B cell (primary cell): ENCODE measurements at regions not wholly inside any gene's neighbourhood (a gene's known extent, or its start where the extent isn't known, plus 50 kb on each side); places are given as distances from the start of the nearest gene placed in this dataset.

Experiments
- ATAC-seq: fragments of 200-7000 bp; cut with Tn5 transposase; one replicate; pipeline ENCODE4 v1.10.0; 2021; ENCODE audit warnings: low read depth, mild to moderate bottlenecking, moderate number of reproducible peaks, moderate library complexity
- CTCF ChIA-PET: fragments of 350-600 bp; sonication (Branson Sonifier 250); formaldehyde crosslinking; loops from one replicate; lab custom pipeline; 2021; ENCODE audit warnings: antibody characterized with exemption, inconsistent platforms; lab: Charles Lee
- POLR2A ChIA-PET: fragments of 350-600 bp; sonication (Branson Sonifier 250); formaldehyde crosslinking; loops from one replicate; lab custom pipeline; 2021; ENCODE audit warnings: antibody characterized with exemption; lab: Charles Lee
- DNase-seq: peaks from one replicate; pipeline ENCODE4 v3.0.0; 2013
- H2AFZ ChIP-seq: 2 replicates; pipeline ENCODE4 v1.6.1; 2012; ENCODE audit warnings: mild to moderate bottlenecking, low read depth, low read length; ENCODE audit not compliant: insufficient read depth, poor library complexity, severe bottlenecking
- H3K27ac ChIP-seq, 2 donors: 1 replicate in 1 of 2; 2 replicates in 1 of 2; pipeline ENCODE4 v1.5.1; 2012 to 2013; ENCODE audit warnings: low read length in 2 of 2, mild to moderate bottlenecking in 2 of 2, moderate library complexity in 1 of 2
- H3K27me3 ChIP-seq, 4 experiments: fragments of 200-600 bp in 1 of 4; sonication (generic) in 1 of 4; replicated peaks in 1 of 4; 1 replicate in 2 of 4; 2 replicates in 2 of 4; pipeline versions ENCODE4 v1.6.1 to v1.7.0; 2013 to 2016; ENCODE audit warnings: low read length in 3 of 4, mild to moderate bottlenecking in 2 of 4, mixed read lengths in 1 of 4, moderate library complexity in 1 of 4; ENCODE audit not compliant: insufficient read depth in 4 of 4, control insufficient read depth in 3 of 4; ENCODE audit errors: control extremely low read depth in 1 of 4
- H3K36me3 ChIP-seq, 2 experiments: replicated peaks in 1 of 2; 1 replicate in 1 of 2; 2 replicates in 1 of 2; pipeline versions ENCODE4 v1.6.1 to v1.7.1; 2013; ENCODE audit warnings: low read length in 1 of 2; ENCODE audit not compliant: insufficient read depth in 2 of 2, control insufficient read depth in 1 of 2; ENCODE audit errors: control extremely low read depth in 1 of 2, extremely low read depth in 1 of 2
- H3K4me1 ChIP-seq, 2 donors: fragments of 200-600 bp in 1 of 2; sonication (generic) in 1 of 2; 1 replicate in 1 of 2; 2 replicates in 1 of 2; pipeline versions ENCODE4 v1.5.1 to v1.6.1; 2013 to 2017; ENCODE audit warnings: low read length in 2 of 2; ENCODE audit not compliant: control insufficient read depth in 2 of 2, insufficient read depth in 2 of 2
- H3K4me2 ChIP-seq: replicated peaks from 2 replicates; pipeline ENCODE3; 2012; ENCODE audit warnings: mild to moderate bottlenecking, low read depth, low read length; ENCODE audit not compliant: poor library complexity, severe bottlenecking
- H3K4me3 ChIP-seq, 5 experiments: fragments of 200-600 bp in 1 of 5; sonication (generic) in 1 of 5; 1 replicate in 3 of 5; 2 replicates in 2 of 5; pipeline versions ENCODE4 v1.5.1 to v1.7.0; 2011 to 2016; ENCODE audit warnings: low read length in 4 of 5, mild to moderate bottlenecking in 4 of 5, low read depth in 2 of 5, control low read depth in 1 of 5, moderate library complexity in 1 of 5; ENCODE audit not compliant: insufficient read depth in 1 of 5; ENCODE audit errors: control extremely low read depth in 1 of 5, extremely low read depth in 1 of 5
- H3K79me2 ChIP-seq: fragments of 200-600 bp; sonication (generic); one replicate; pipeline ENCODE4 v1.6.0; 2016; ENCODE audit warnings: low read length; ENCODE audit not compliant: control insufficient read depth, insufficient read depth
- H3K9ac ChIP-seq: fragments of 200-600 bp; sonication (generic); 2 replicates; pipeline ENCODE4 v1.6.1; 2017; ENCODE audit warnings: mild to moderate bottlenecking, low read length, moderate library complexity
- H3K9me3 ChIP-seq, 3 donors: one replicate each; pipeline versions ENCODE4 v1.6.1 to v1.7.1; 2013; ENCODE audit warnings: low read length in 2 of 3; ENCODE audit not compliant: control insufficient read depth in 2 of 3, insufficient read depth in 1 of 3; ENCODE audit errors: control extremely low read depth in 1 of 3
- H4K20me1 ChIP-seq: 2 replicates; pipeline ENCODE4 v1.6.0; 2012; ENCODE audit warnings: mild to moderate bottlenecking, low read length; ENCODE audit not compliant: insufficient read depth, control insufficient read depth, poor library complexity, severe bottlenecking
- H3K27ac Mint-ChIP-seq: one replicate; pipeline ENCODE4 v1.8.0; 2021; ENCODE audit warnings: mixed read lengths
- H3K27me3 Mint-ChIP-seq: one replicate; pipeline ENCODE4 v1.8.0; 2021; ENCODE audit warnings: mixed read lengths
- H3K4me1 Mint-ChIP-seq: one replicate; pipeline ENCODE4 v1.8.0; 2021; ENCODE audit warnings: mixed read lengths
- H3K4me3 Mint-ChIP-seq: one replicate; pipeline ENCODE4 v1.8.0; 2021; ENCODE audit warnings: mixed read lengths
- H3K9me3 Mint-ChIP-seq: one replicate; pipeline ENCODE4 v1.8.0; 2022; ENCODE audit warnings: mixed read lengths; ENCODE audit not compliant: insufficient read depth
- EZH2 ChIP-seq: IDR thresholded peaks from 2 replicates; pipeline ENCODE4 v1.6.1; 2012; ENCODE audit warnings: borderline replicate concordance, low read depth, mild to moderate bottlenecking, moderate library complexity, low read length; ENCODE audit not compliant: insufficient read depth, poor library complexity, severe bottlenecking
- WGBS: methylation state at CpG from one replicate; pipeline ENCODE4 v1.1.5; 2013; ENCODE audit warnings: missing lambda C conversion rate; ENCODE audit not compliant: insufficient coverage; 5-methylcytosine and 5-hydroxymethylcytosine counted together
- intact Hi-C: fragments of 100-400 bp; cut with micrococcal nuclease; formaldehyde crosslinking; loops from one replicate; pipeline ENCODE4 v1.10.0; 2022
- TF ChIP-seq, protein P1 (sequence below): fragments of 200-600 bp; IDR thresholded peaks from one replicate; pipeline ENCODE4 v1.8.0; 2022; ENCODE audit warnings: antibody characterized with exemption, mild to moderate bottlenecking

DNA sequence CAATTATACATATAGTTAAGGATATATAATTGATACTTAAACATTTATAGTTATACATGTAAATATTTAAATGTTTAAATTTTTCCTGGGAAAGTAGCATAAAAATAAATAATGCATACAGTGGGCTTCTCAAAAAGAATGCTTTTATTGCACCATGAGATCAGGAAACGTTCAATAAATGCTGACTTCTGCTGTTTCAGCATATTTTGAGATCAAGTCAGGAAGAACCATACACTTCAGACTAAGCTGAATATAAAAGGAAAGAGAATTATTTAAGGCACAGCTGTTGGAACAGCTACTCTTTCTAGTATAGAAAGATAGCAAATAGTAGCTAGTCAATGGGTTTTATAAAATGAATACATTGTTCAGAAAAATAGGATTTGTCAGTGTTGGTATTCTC is 1462.3 kb upstream of the CADM2 start:
- no peaks in the 10 kb centered on the region for H3K9me3 Mint-ChIP-seq
- POLR2A ChIA-PET, result no interaction called here

DNA sequence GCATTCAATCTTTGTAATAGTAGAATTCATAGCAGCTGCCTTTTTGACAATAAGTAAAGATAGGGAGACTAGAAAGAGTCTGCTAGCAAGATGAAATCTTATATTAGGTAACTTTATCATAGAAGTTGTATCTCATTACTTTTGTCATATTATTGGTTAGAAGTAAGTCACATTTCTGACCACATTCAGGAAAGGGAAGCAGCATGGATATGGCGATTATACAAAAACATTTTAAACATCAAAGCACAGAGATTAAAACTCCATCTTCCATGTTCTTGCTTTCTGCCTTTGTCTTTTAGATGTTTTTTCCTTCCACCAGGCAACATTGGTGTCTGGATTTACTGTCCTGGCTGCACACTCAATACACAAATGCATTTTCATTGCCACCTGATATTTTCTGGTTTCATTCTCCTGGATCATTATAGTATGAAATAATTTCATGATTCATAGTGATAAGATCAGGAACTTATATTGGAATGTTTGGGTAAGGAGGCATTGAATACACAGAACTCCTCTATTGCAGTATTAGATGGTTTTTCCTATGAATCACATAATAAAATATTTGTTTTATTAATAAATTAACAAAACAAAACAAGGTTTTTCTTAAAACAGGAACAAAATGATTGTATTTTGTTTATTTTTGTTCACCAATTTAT is 1460.3 kb upstream of the CADM2 start:
- no peaks in the 10 kb centered on the region for H3K4me1 ChIP-seq
- Mint-ChIP-seq H3K9me3 (peaks cover 3% of the 10 kb centered on the region), H3K27me3 (no peaks in the 10 kb centered on the region), H3K4me3 (no peak overlapping the region), H3K27ac (no peak overlapping the region), H3K4me1 (no peaks in the 10 kb centered on the region)
- POLR2A ChIA-PET, result no interaction called here
- TF ChIP-seq, protein P1, sequence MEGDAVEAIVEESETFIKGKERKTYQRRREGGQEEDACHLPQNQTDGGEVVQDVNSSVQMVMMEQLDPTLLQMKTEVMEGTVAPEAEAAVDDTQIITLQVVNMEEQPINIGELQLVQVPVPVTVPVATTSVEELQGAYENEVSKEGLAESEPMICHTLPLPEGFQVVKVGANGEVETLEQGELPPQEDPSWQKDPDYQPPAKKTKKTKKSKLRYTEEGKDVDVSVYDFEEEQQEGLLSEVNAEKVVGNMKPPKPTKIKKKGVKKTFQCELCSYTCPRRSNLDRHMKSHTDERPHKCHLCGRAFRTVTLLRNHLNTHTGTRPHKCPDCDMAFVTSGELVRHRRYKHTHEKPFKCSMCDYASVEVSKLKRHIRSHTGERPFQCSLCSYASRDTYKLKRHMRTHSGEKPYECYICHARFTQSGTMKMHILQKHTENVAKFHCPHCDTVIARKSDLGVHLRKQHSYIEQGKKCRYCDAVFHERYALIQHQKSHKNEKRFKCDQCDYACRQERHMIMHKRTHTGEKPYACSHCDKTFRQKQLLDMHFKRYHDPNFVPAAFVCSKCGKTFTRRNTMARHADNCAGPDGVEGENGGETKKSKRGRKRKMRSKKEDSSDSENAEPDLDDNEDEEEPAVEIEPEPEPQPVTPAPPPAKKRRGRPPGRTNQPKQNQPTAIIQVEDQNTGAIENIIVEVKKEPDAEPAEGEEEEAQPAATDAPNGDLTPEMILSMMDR, result no peak
- TF ChIP-seq EZH2, result no peak
- no peak overlapping the region for H2AFZ ChIP-seq
- no peak overlapping the region for H3K27ac ChIP-seq
- H3K9me3 ChIP-seq, result peaks cover 0 to 18% (median 0%) of the 10 kb centered on the region in 3 donors
- CTCF ChIA-PET, result no interaction called here
- intact Hi-C loops, result no loop called here
- H3K9ac ChIP-seq, result no peak overlapping the region
- H3K27me3 ChIP-seq, result no peaks in the 10 kb centered on the region
- H3K4me2 ChIP-seq, result no peak overlapping the region
- WGBS, result no CpG with 5 or more reads among the region's 1 CpG
- H3K36me3 ChIP-seq, result no peaks in the 10 kb centered on the region
- no peaks in the 10 kb centered on the region for H3K79me2 ChIP-seq
- H3K4me3 ChIP-seq, result no peak overlapping the region
- DNase-seq (no peak), ATAC-seq (no peak)
- H4K20me1 ChIP-seq, result no peaks in the 10 kb centered on the region

More for the DNA sequence above, 1462.3 kb upstream of the CADM2 start:
- Mint-ChIP-seq H3K4me1 (no peaks in the 10 kb centered on the region), H3K27me3 (no peaks in the 10 kb centered on the region), H3K27ac (no peak overlapping the region), H3K4me3 (no peak overlapping the region)
- no CpG with 5 or more reads among the region's 1 CpG for WGBS
- no peaks in the 10 kb centered on the region for H3K79me2 ChIP-seq
- no peak overlapping the region for H3K4me2 ChIP-seq
- TF ChIP-seq, protein P1, result no peak
- no peak for TF ChIP-seq EZH2
- no peaks in the 10 kb centered on the region for H4K20me1 ChIP-seq
- H3K9me3 ChIP-seq, result peaks cover 0 to 8% (median 0%) of the 10 kb centered on the region in 3 donors
- H3K4me3 ChIP-seq, result no peak overlapping the region
- intact Hi-C loops, result no loop called here
- no peaks in the 10 kb centered on the region for H3K27me3 ChIP-seq
- H3K36me3 ChIP-seq, result no peaks in the 10 kb centered on the region
- H3K27ac ChIP-seq, result no peak overlapping the region
- ATAC-seq (no peak), DNase-seq (no peak)
- H3K9ac ChIP-seq, result no peak overlapping the region
- H2AFZ ChIP-seq, result no peak overlapping the region
- CTCF ChIA-PET, result no interaction called here
- no peaks in the 10 kb centered on the region for H3K4me1 ChIP-seq
